Thyroid gland (tissue), 4 donors: ENCODE measurements at regions not wholly inside any gene's neighbourhood (a gene's known extent, or its start where the extent isn't known, plus 50 kb on each side); places are given as distances from the start of the nearest gene placed in this dataset.

Source experiments
- POLR2A ChIP-seq, 2 donors: fragments of 450-650 bp; IDR thresholded peaks; one replicate each; pipeline ENCODE4 v1.6.1; 2017; ENCODE audit warnings: antibody characterized with exemption in 2 of 2, mild to moderate bottlenecking in 2 of 2, moderate library complexity in 1 of 2
- TF ChIP-seq, protein P1 (sequence below), 6 experiments: fragments of 200-600 bp in 3 of 6; fragments of 450-650 bp in 3 of 6; sonication (generic) in 3 of 6; IDR thresholded peaks; one replicate each; pipeline ENCODE4 v1.5.1; 2016 to 2019; ENCODE audit warnings: antibody characterized with exemption in 6 of 6, mild to moderate bottlenecking in 2 of 6, inconsistent platforms in 1 of 6, moderate library complexity in 1 of 6

DNA sequence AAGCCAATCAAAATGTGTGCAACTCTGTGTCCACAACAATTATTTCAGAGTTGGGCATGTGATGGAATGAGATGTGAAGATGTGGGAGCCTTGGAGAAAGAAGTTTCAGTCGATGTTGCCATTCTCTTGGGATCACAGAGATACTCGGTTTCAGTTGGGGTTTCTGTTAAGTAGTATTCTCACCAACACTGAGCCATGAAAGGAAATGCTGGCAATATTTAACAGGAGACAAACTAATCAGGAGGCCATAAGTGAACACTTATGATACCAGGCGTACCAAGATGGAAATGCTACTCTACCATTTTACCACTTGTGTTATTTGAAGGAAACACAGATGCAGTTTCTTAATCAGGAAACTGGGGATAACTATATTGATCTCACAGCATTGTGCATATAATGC lies 53.3 kb upstream of the NUDT7 start:
- TF ChIP-seq POLR2A (IDR thresholded peaks at IDR 0.05), result no peak
- TF ChIP-seq, protein P1, sequence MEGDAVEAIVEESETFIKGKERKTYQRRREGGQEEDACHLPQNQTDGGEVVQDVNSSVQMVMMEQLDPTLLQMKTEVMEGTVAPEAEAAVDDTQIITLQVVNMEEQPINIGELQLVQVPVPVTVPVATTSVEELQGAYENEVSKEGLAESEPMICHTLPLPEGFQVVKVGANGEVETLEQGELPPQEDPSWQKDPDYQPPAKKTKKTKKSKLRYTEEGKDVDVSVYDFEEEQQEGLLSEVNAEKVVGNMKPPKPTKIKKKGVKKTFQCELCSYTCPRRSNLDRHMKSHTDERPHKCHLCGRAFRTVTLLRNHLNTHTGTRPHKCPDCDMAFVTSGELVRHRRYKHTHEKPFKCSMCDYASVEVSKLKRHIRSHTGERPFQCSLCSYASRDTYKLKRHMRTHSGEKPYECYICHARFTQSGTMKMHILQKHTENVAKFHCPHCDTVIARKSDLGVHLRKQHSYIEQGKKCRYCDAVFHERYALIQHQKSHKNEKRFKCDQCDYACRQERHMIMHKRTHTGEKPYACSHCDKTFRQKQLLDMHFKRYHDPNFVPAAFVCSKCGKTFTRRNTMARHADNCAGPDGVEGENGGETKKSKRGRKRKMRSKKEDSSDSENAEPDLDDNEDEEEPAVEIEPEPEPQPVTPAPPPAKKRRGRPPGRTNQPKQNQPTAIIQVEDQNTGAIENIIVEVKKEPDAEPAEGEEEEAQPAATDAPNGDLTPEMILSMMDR (IDR thresholded peaks at IDR 0.05), result no peak
